ENCODE measurements at regions not wholly inside any gene's neighbourhood (a gene's known extent, or its start where the extent isn't known, plus 50 kb on each side); places are given as distances from the start of the nearest gene placed in this dataset.

DNA sequence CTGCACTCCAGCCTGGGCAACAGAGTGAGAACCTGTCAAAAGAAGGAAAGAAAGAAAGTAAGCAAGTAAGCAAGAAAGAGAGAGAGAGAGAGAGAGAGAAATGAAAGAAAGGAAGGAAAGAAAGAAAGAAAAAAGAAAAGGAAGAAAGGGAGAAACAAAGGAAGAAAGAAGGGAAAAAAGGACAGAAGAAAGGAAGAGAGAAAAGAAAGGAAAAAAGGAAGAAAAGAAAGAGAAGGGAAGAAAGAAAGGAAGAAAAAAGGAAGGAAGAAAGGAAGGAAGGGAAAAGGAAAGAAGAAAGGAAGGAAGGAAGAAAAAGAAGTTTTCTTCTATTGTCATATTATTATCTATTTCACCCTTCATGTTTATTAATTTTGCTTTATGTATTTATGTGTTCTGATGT is 251.1 kb upstream of the CD180 start:
- TF ChIP-seq, protein P1, sequence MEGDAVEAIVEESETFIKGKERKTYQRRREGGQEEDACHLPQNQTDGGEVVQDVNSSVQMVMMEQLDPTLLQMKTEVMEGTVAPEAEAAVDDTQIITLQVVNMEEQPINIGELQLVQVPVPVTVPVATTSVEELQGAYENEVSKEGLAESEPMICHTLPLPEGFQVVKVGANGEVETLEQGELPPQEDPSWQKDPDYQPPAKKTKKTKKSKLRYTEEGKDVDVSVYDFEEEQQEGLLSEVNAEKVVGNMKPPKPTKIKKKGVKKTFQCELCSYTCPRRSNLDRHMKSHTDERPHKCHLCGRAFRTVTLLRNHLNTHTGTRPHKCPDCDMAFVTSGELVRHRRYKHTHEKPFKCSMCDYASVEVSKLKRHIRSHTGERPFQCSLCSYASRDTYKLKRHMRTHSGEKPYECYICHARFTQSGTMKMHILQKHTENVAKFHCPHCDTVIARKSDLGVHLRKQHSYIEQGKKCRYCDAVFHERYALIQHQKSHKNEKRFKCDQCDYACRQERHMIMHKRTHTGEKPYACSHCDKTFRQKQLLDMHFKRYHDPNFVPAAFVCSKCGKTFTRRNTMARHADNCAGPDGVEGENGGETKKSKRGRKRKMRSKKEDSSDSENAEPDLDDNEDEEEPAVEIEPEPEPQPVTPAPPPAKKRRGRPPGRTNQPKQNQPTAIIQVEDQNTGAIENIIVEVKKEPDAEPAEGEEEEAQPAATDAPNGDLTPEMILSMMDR (IDR thresholded peaks at IDR 0.05), result peak; percentile 20
- TF ChIP-seq EZH2 (IDR thresholded peaks at IDR 0.05; ENCODE audit: borderline replicate concordance, insufficient read depth, low read depth, low read length, poor library complexity, severe bottlenecking), result no peak

All from B cell (primary cell).